GM21360 (cell line): ENCODE measurements at regions not wholly inside any gene's neighbourhood (a gene's known extent, or its start where the extent isn't known, plus 50 kb on each side); places are given as distances from the start of the nearest gene placed in this dataset.
"Not testable (repeated sequence)": the region's sequence is repeated elsewhere in the genome, so short reads cannot be mapped to it uniquely, and the experiment has no call there.

Experiments
- ATAC-seq: cut with Tn5 transposase; IDR thresholded peaks from one replicate; pipeline ENCODE4 v1.9.1; 2021; ENCODE audit warnings: mild to moderate bottlenecking, moderate library complexity; ENCODE audit not compliant: unreplicated experiment

DNA sequence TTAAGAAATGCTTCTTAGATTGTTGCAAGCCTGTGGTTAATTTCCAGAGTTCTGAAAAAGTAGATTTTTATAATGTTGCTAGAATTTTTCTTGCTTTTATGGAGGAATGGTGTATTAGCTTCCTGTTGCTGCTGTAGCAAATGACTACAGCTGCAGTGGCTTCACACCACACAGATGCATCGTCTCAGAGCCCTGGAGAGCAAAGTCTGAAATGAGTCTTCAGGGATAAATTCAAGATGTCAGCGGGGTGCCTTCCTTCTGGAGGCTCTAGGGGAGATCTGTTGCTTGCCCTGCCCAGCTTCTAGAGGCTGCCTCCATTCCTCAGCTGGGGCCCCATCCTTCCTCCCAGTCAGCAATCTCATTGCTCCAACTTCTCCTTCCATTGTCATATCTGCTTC is 187.8 kb downstream of the ZNF516 start:
- ATAC-seq: no peak

DNA sequence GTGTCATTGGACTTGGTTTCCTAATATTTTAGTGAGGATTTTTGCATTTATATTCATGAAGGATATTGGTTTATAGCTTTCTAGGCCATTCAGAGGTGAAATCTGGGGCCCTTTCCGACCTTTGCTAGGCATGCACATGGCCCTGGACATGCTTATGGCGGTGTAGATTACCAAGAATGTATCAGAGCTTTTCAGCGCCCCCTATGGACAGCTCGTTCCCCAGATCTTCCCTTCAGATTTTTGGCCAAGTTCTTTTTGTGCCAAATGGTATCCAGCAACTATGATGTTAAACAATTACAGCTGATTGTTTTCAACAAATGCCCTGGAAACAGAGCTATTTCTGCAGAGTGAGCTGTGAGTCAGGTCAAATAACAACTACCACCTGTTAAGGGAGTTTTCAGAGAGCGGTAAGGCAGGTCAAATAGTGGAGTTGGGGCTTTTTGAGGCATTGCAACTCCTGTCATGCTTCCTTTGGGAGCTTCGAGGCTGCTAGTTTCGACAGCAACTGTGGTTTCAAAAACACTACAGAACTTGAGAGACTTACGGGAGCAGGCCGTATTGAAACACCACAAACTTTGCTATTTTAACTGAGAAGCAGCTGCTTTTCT is 188.3 kb downstream of the ZNF516 start:
- no peak for ATAC-seq

- ATAC-seq: no peak
These were observed 209.2 kb downstream of the ZNF516 start for GRCh38 chr18:76285866-76286265.

DNA sequence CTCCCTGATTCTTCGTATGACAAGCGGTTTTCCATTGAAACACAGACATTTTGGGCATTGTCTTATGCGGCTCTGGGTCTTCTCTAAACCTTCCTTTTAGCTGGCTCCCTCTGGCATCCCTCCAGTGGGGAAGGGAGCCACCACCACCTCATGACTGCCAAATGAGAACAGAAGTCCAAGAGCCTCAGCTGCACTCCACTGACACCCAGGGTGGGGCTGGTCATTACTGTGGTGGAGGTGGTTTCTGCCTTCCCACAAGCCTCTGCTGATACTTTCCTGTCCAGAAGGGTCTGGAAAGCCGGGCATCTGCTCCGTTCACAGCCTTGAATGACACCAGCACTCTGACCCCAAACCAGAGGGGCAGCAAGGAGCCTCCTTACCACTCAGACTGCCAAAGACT is 213.5 kb downstream of the ZNF516 start:
- no peak for ATAC-seq

DNA sequence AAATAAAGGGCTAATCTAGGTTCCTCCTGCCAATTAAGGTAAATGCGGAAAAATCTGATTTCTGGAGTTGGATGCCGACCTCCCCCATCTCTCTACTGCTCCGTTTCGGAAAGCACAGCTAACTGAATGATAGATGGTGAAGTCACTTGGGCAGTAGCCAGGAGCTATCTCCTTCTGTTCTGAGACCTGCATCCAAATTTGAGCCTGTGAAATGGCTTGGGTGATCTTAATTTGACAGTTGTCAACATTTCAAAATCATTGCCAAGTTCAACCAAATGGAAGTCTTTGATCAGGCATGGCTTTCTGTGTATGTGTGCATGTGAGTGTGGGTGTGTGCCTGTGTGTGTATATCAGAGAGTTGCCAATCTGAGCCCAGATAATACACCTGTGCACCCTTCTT is 217.2 kb downstream of the ZNF516 start:
- ATAC-seq: no peak

- no peak for ATAC-seq
These were observed 219.2 kb downstream of the ZNF516 start for GRCh38 chr18:76275727-76276313.

- ATAC-seq: no peak
These were observed 220.4 kb downstream of the ZNF516 start for GRCh38 chr18:76274468-76275289.

DNA sequence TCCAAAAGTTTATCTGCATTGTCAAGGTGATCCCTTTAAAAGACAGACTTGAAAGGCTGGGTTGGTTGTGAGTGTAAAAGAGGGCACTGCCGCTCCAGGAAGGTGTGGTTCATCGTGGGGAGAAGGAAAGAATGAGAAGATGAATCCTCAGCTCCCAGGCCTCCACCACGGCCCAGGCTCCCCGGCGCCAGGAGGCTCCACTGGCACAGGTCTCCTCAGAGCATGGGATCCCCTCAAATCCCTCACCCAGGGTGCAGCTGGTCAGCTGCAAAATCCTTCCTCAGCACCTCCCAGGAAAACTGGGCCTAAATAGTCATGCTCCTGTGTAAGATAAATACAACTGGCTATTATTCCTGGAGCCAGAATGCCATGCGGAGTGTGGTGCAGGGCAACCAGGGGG is 221.1 kb downstream of the ZNF516 start:
- ATAC-seq: no peak

DNA sequence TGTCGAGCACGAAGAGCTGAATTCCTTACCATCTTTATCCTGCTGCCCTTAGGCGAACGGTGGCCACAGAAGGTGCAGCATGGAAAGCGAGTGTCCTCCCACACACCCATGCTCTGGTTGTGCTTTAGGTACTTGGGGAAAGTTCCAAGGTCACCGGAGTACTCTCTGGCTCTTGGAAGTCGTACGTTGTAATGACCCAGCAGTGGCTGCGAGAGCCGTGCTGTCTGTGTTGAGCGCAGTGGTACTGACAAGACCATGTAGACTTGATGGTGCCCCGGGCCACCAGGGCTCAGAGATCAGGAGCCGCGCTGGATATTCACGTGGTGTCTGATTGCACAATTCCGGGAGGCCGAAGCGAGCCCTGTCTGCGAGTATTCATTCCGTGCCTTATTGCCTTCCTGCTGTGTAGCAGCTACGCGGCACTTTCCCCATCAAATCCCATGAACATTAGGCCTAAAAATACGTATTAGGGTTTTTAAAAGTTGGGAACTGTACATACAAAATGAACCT is 222.0 kb downstream of the ZNF516 start:
- no peak for ATAC-seq

DNA sequence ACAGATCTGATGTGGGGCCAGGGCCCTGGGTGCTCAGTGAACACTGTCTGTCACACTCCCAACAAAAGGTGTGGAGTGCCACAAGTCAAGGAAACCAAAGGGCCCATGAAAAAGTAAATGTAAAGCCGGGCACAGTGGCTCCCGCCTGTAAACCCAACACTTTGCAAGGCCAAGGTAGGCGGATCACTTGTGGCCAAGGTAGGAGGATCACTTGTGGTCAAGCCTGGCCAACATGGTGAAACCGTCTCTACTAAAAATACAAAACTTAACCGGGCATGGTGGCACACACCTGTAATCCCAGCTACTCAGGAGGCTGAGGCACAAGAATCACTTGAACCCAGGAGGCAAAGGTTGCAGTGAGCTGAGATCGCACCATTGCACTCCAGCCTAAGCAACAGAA is 227.6 kb downstream of the ZNF516 start:
- ATAC-seq: not testable (repeated sequence)

DNA sequence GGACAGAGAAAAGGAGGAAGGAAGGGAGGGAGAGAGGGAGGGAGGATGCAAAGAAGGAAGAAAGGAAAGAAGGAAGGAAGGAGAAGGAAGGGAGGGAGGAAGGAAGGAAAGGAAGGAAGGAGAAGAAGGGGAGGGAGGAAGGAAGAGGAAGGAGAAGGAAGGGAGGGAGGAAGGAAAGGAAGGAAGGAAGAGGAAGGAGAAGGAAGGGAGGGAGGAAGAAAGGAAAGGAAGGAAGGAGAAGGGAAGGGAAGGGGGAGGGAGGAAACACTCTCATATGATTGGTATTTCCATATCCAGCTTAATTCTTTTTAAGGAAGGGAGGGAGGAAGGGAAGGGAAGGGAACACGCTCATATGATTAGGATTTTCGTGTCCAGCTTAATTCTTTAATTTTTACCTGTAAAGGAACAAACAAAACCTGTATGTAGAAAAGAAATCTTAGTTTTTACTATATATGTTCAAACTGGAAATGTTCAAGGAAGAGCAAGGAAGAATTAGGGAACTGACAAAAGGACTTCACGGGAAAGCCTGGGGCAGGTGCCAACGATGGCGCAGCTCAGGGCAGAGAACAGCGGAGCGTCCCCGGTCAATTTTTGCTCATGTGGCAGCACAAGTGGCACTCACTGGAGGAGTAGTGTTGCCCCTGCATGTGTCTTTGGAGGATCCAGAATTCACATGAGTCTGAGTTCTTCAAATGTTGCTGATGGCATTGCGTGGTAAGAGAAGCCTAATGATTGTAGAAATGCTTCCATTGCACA is 228.6 kb downstream of the ZNF516 start:
- ATAC-seq: no peak

DNA sequence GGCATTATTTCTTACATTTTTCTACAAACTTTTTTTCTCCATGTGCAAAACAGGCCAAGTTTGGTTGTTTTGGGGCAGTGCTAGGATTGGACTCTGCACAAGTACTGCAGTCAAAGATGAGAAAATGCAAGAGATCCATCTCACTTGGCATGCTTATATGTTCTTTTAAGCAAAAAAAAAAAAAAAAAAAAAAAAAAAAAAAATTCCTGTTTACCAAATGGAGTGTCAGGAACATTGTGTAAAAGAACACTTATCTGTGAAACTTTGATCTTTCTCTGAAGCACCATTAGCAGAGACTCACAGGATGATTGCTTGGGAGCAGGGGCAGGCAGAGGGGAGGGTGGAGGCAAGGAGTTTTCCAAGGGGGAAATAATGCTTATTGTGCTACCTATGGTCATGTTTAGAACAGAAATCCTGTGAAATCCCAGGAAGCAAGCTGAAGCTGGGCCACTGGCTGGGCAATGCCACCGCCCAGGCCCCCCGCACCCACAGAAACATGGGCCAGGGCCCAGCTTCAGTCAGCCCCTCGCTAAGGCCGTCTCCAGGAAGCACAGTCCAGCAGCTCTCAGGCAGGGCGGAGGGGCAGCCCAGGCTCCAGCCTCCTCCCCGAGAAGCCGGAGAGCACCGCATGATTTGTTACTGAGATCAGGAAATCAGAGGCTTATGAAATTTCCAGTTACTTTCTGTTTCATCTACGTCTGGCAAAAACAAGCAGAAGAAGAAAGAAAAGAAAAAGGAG is 229.4 kb downstream of the ZNF516 start:
- ATAC-seq: peak; percentile 51

GRCh38 chr18:76264876-76265250 is 230.2 kb downstream of the ZNF516 start:
- ATAC-seq: no peak

- ATAC-seq: no peak
These were observed 230.7 kb downstream of the ZNF516 start for GRCh38 chr18:76264198-76264875.

DNA sequence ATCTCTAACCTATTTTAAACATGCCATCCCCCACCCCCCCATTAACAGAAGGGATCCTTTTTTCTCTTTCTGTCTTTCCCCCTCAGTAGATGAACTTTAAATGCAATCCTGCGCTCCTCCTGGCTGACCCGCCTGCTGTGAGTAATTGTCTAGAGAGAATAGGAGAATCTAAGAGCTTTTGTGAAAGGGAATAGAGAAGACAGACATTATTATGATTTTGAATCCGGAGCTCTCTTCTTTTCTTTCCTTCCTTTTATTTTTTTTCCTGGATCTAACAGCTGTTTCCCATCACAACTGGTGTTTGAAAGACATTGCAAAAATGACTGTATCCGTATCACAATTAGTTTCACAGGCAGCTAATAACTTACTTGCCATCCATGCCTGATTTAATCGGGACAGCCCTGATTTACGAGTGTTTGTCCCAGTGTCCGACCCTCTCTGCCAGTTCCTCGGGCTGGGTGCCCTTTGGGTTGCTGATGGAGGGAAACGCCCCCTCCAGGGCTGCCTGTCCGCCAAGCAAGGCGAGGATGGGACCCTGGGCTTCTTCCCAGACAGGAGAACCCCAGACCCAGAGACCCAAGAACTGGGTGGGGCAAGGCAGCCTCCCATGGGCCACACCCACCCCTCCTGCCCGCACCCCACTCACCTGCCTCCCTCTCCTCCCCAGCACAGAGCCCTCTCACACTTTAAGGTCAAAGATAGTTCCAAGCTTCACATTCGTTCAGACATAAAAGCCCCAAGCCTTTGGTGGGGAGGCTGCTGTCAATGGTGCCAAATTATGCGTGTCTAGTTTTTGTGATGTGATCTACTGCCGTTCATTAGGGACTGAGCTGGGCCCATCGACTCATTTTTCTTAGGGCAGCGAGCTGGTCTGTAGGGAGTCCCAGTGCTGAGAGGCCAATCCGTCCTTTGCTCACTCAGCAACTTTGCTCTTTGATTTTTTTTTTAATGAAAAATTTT is 231.7 kb downstream of the ZNF516 start:
- no peak for ATAC-seq

DNA sequence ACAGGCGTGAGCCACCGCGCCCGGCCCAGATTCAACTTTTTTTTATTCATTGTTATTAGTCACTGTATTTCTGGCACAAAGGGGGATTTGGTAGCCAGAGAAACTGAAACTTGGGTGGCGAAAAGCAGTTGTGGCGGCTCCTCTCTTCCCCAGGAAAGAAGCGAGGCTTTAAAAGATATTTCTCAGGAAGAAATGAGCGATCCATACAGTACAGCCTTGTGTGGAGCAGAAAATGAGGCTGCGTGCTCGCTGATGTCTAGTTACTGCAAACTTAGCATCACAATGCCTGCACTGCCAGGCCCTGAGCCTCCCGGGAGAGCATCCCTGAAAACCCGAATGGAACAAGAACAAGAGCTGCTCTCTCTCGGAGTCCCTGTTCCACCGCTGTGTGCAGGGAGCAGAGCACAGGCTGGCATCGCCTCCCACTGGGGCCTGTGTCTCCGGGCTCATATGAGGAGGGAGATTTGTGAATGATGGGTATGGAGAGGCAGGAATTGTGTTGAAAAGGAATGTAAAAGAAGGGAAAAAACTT is 234.0 kb downstream of the ZNF516 start:
- ATAC-seq: no peak

GRCh38 chr18:76259711-76260110 is 235.3 kb downstream of the ZNF516 start:
- ATAC-seq: no peak

GRCh38 chr18:76259096-76259495 is 235.9 kb downstream of the ZNF516 start:
- ATAC-seq: no peak

- no peak for ATAC-seq
These were observed 236.8 kb downstream of the ZNF516 start for GRCh38 chr18:76258209-76258608.
